Endothelial cell (in vitro differentiated cells): ENCODE measurements at regions not wholly inside any gene's neighbourhood (a gene's known extent, or its start where the extent isn't known, plus 50 kb on each side); places are given as distances from the start of the nearest gene placed in this dataset.

Experiments used
- DNase-seq: peaks from one replicate; pipeline ENCODE4 v3.0.0; 2021; ENCODE audit warnings: low spot score
- H3K27ac Mint-ChIP-seq: one replicate; pipeline ENCODE4 v1.8.0; 2021; ENCODE audit warnings: mixed read lengths, inconsistent platforms; ENCODE audit not compliant: unreplicated experiment
- H3K27me3 Mint-ChIP-seq: one replicate; pipeline ENCODE4 v1.8.0; 2021; ENCODE audit warnings: mild to moderate bottlenecking, moderate library complexity, mixed read lengths, inconsistent platforms; ENCODE audit not compliant: unreplicated experiment
- H3K36me3 Mint-ChIP-seq: one replicate; pipeline ENCODE4 v1.8.0; 2021; ENCODE audit warnings: mild to moderate bottlenecking, low read depth, mixed read lengths, inconsistent platforms; ENCODE audit not compliant: unreplicated experiment
- H3K4me1 Mint-ChIP-seq: one replicate; pipeline ENCODE4 v1.8.0; 2021; ENCODE audit warnings: mild to moderate bottlenecking, mixed read lengths, inconsistent platforms; ENCODE audit not compliant: unreplicated experiment
- H3K4me3 Mint-ChIP-seq: one replicate; pipeline ENCODE4 v1.8.0; 2021; ENCODE audit warnings: mild to moderate bottlenecking, mixed read lengths, inconsistent platforms; ENCODE audit not compliant: unreplicated experiment
- H3K9me3 Mint-ChIP-seq: one replicate; pipeline ENCODE4 v1.8.0; 2021; ENCODE audit warnings: mixed read lengths, inconsistent platforms; ENCODE audit not compliant: unreplicated experiment
- TF ChIP-seq, protein P1 (sequence below): fragments of 200-600 bp; sonication (generic); IDR thresholded peaks from one replicate; pipeline ENCODE4 v1.5.0; 2021; ENCODE audit warnings: antibody characterized with exemption; ENCODE audit not compliant: unreplicated experiment

GRCh38 chr2:65490222-65490621, 57.8 kb upstream of the SPRED2 start:
- Mint-ChIP-seq H3K4me3 (no peak overlapping the region), H3K27ac (no peak overlapping the region)
- DNase-seq: no peak

GRCh38 chr2:65489269-65489668, 56.9 kb upstream of the SPRED2 start:
- peaks cover 6% of the 10 kb centered on the region for H3K27me3 Mint-ChIP-seq
- no peak overlapping the region for H3K27ac Mint-ChIP-seq
- H3K4me1 Mint-ChIP-seq: no peaks in the 10 kb centered on the region
- TF ChIP-seq, protein P1, sequence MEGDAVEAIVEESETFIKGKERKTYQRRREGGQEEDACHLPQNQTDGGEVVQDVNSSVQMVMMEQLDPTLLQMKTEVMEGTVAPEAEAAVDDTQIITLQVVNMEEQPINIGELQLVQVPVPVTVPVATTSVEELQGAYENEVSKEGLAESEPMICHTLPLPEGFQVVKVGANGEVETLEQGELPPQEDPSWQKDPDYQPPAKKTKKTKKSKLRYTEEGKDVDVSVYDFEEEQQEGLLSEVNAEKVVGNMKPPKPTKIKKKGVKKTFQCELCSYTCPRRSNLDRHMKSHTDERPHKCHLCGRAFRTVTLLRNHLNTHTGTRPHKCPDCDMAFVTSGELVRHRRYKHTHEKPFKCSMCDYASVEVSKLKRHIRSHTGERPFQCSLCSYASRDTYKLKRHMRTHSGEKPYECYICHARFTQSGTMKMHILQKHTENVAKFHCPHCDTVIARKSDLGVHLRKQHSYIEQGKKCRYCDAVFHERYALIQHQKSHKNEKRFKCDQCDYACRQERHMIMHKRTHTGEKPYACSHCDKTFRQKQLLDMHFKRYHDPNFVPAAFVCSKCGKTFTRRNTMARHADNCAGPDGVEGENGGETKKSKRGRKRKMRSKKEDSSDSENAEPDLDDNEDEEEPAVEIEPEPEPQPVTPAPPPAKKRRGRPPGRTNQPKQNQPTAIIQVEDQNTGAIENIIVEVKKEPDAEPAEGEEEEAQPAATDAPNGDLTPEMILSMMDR: no peak
- H3K9me3 Mint-ChIP-seq: no peaks in the 10 kb centered on the region
- no peak for DNase-seq
- no peak overlapping the region for H3K4me3 Mint-ChIP-seq
- H3K36me3 Mint-ChIP-seq: peaks cover 3% of the 10 kb centered on the region

More at GRCh38 chr2:65490222-65490621, 57.8 kb upstream of the SPRED2 start:
- no peaks in the 10 kb centered on the region for H3K4me1 Mint-ChIP-seq
- H3K27me3 Mint-ChIP-seq: peaks cover 6% of the 10 kb centered on the region
- TF ChIP-seq, protein P1: no peak
- no peaks in the 10 kb centered on the region for H3K9me3 Mint-ChIP-seq
- peaks cover 3% of the 10 kb centered on the region for H3K36me3 Mint-ChIP-seq

GRCh38 chr2:65488527-65488926, 56.1 kb upstream of the SPRED2 start:
- H3K4me1 Mint-ChIP-seq: no peaks in the 10 kb centered on the region
- no peak for DNase-seq
- H3K27ac Mint-ChIP-seq: no peak overlapping the region
- no peak overlapping the region for H3K4me3 Mint-ChIP-seq
- peaks cover 3% of the 10 kb centered on the region for H3K36me3 Mint-ChIP-seq
- TF ChIP-seq, protein P1: no peak
- H3K27me3 Mint-ChIP-seq: peaks cover 6% of the 10 kb centered on the region
- H3K9me3 Mint-ChIP-seq: no peaks in the 10 kb centered on the region

DNA sequence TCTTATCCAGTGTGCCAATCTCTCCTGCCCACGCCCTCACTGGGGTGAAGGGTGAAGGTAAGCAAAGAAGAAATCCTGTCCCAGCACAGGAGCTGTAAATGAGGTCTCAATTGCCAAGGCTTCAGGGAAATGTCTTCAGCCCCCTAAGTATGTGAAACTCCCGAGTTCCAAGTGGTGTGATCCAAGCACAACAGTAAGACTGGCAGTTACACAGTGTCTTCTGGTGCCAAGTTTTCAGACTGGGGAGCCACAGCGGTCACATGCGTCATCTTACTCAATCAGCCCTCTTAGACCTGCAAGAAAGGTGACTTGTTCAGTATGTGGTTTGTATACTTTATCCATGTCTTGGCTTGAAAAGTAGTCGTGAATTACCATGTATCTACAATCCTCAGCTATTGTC, 55.0 kb upstream of the SPRED2 start:
- Mint-ChIP-seq H3K4me1 (no peaks in the 10 kb centered on the region), H3K36me3 (peaks cover 3% of the 10 kb centered on the region), H3K9me3 (no peaks in the 10 kb centered on the region), H3K4me3 (no peak overlapping the region), H3K27ac (no peak overlapping the region), H3K27me3 (peaks cover 7% of the 10 kb centered on the region)
- TF ChIP-seq, protein P1: no peak
- no peak for DNase-seq

DNA sequence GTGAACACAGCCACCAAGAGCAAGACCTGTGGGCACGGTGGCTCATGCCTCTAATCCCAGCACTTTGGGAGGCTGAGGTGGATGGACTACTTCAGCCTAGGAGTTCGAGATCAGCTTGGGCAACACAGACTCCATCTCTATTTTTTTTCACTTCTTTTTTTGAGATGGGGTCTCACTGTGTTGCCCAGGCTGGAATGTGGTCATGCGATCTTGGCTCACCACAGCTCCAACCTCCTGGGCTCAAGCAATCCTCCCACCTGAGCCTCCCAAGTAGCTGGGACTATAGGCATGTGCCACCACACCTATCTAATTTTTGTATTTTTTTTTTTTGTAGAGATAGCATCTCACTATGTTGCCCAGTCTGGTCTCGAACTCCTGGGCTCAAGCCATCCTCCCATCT, 54.4 kb upstream of the SPRED2 start:
- TF ChIP-seq, protein P1: no peak
- no peak overlapping the region for H3K4me3 Mint-ChIP-seq
- H3K27me3 Mint-ChIP-seq: peaks cover 7% of the 10 kb centered on the region
- H3K9me3 Mint-ChIP-seq: no peaks in the 10 kb centered on the region
- no peaks in the 10 kb centered on the region for H3K4me1 Mint-ChIP-seq
- peaks cover 3% of the 10 kb centered on the region for H3K36me3 Mint-ChIP-seq
- DNase-seq: no peak
- no peak overlapping the region for H3K27ac Mint-ChIP-seq
